Colonic mucosa (tissue), 4 donors: ENCODE measurements at regions not wholly inside any gene's neighbourhood (a gene's known extent, or its start where the extent isn't known, plus 50 kb on each side); places are given as distances from the start of the nearest gene placed in this dataset.

Experiments used
- DNase-seq: peaks from one replicate; pipeline ENCODE4 v3.0.0-alpha.2; 2020
- H3K27ac ChIP-seq: fragments of 200-600 bp; one replicate; pipeline ENCODE4 v1.8.0; 2021
- H3K27me3 ChIP-seq: fragments of 200-600 bp; one replicate; pipeline ENCODE4 v1.8.0; 2021
- H3K36me3 ChIP-seq: fragments of 200-600 bp; one replicate; pipeline ENCODE4 v1.8.0; 2021
- H3K4me1 ChIP-seq: fragments of 200-600 bp; one replicate; pipeline ENCODE4 v1.8.0; 2021; ENCODE audit warnings: mild to moderate bottlenecking
- H3K4me3 ChIP-seq: fragments of 200-600 bp; one replicate; pipeline ENCODE4 v1.8.0; 2021
- H3K9ac ChIP-seq, 2 donors: one replicate each; pipeline ENCODE4 v1.7.0; 2013; ENCODE audit warnings: control low read depth in 2 of 2, low read depth in 2 of 2, low read length in 2 of 2
- H3K9me3 ChIP-seq: fragments of 200-600 bp; one replicate; pipeline ENCODE4 v1.8.0; 2021
- CTCF ChIP-seq: fragments of 200-600 bp; IDR thresholded peaks from one replicate; pipeline ENCODE4 v1.8.0; 2022; ENCODE audit warnings: antibody characterized with exemption, mild to moderate bottlenecking
- intact Hi-C: fragments of 100-400 bp; cut with DNase I; formaldehyde crosslinking; loops from one replicate; pipeline ENCODE4 v1.14.1; 2022
- donor health status: healthy.
- donor health status: DM: no; HTN: no; CAD: no.
- donor health status: DM: no; HTN: no; CAD: no.

- Histone ChIP-seq H3K27me3 (no peaks in the 10 kb centered on the region), H3K27ac (no peak overlapping the region), H3K9ac (no peak overlapping the region), H3K36me3 (no peaks in the 10 kb centered on the region), H3K9me3 (no peaks in the 10 kb centered on the region), H3K4me1 (no peaks in the 10 kb centered on the region), H3K4me3 (no peak overlapping the region)
- intact Hi-C loops: no loop called here
- no peak for DNase-seq
- TF ChIP-seq CTCF: no peak
Observed at GRCh38 chr12:126400831-126401230, 1335.6 kb downstream of the AACS start.

GRCh38 chr12:126404293-126404881 is 1339.2 kb downstream of the AACS start:
- no peak overlapping the region for H3K9ac ChIP-seq
- no peak for DNase-seq

GRCh38 chr12:126418400-126418799 is 1353.2 kb downstream of the AACS start:
- Histone ChIP-seq H3K36me3 (no peaks in the 10 kb centered on the region), H3K9ac (no peak overlapping the region), H3K27ac (no peak overlapping the region), H3K4me1 (no peaks in the 10 kb centered on the region), H3K9me3 (no peaks in the 10 kb centered on the region), H3K27me3 (no peaks in the 10 kb centered on the region), H3K4me3 (no peak overlapping the region)
- intact Hi-C loops: no loop called here
- DNase-seq: no peak
- TF ChIP-seq CTCF: no peak

More at GRCh38 chr12:126404293-126404881, 1339.2 kb downstream of the AACS start:
- no peaks in the 10 kb centered on the region for H3K9me3 ChIP-seq
- no peaks in the 10 kb centered on the region for H3K36me3 ChIP-seq
- TF ChIP-seq CTCF: no peak
- no peaks in the 10 kb centered on the region for H3K4me1 ChIP-seq
- intact Hi-C loops: no loop called here
- no peak overlapping the region for H3K27ac ChIP-seq
- H3K4me3 ChIP-seq: no peak overlapping the region
- H3K27me3 ChIP-seq: no peaks in the 10 kb centered on the region

- no peaks in the 10 kb centered on the region for H3K27me3 ChIP-seq
- no peaks in the 10 kb centered on the region for H3K4me1 ChIP-seq
- H3K9ac ChIP-seq: no peak overlapping the region
- no peak for TF ChIP-seq CTCF
- H3K9me3 ChIP-seq: no peaks in the 10 kb centered on the region
- H3K36me3 ChIP-seq: no peaks in the 10 kb centered on the region
- H3K27ac ChIP-seq: no peak overlapping the region
- intact Hi-C loops: no loop called here
- no peak for DNase-seq
- no peak overlapping the region for H3K4me3 ChIP-seq
Observed at GRCh38 chr12:126419131-126419530, 1353.9 kb downstream of the AACS start.

- H3K4me1 ChIP-seq: no peaks in the 10 kb centered on the region
- no peak overlapping the region for H3K27ac ChIP-seq
- no peaks in the 10 kb centered on the region for H3K36me3 ChIP-seq
- no peaks in the 10 kb centered on the region for H3K9me3 ChIP-seq
- DNase-seq: no peak
- H3K9ac ChIP-seq: no peak overlapping the region
- no peak for TF ChIP-seq CTCF
- intact Hi-C loops: no loop called here
- H3K4me3 ChIP-seq: no peak overlapping the region
- no peaks in the 10 kb centered on the region for H3K27me3 ChIP-seq
Observed at GRCh38 chr12:126424696-126425095, 1359.5 kb downstream of the AACS start.
